HepG2 (cell line): ENCODE measurements at regions not wholly inside any gene's neighbourhood (a gene's known extent, or its start where the extent isn't known, plus 50 kb on each side); places are given as distances from the start of the nearest gene placed in this dataset.
A peak's percentile ranks its signal among the peaks of the same experiment; 100 is the strongest.

Experiments
- ATAC-seq: fragments of 200-7000 bp; cut with Tn5 transposase; 3 replicates; pipeline ENCODE4 v1.9.1; 2020; ENCODE audit warnings: mild to moderate bottlenecking, moderate library complexity
- BruUV-seq: library from RNA; stranded (reverse); fragments of 400-500 nt; replicated peaks from 2 replicates; lab custom pipeline; 2021; lab: Mats Ljungman, UMichigan
- CTCF ChIA-PET: fragments of 300-600 bp; formaldehyde crosslinking; extraction: SDS; loops from one replicate; lab custom pipeline; 2021; ENCODE audit warnings: low total read pairs, inconsistent platforms, low intra/inter-chr PET ratio; lab: Yijun Ruan, JAX
- POLR2A ChIA-PET: fragments of 350-600 bp; sonication (Branson Sonifier 250); formaldehyde crosslinking; loops from one replicate; lab custom pipeline; 2020; ENCODE audit warnings: antibody characterized with exemption, inconsistent platforms; lab: Yijun Ruan, JAX
- DNase-seq: peaks from one replicate; pipeline ENCODE4 v3.0.0-alpha.2; 2015; ENCODE audit warnings: low spot score
- FAIRE-seq: peaks from 3 replicates; lab custom pipeline; 2011; peaks lifted over from hg19 to GRCh38; lab: Jason Lieb, UNC
- H2AFZ ChIP-seq: one replicate; pipeline ENCODE4 v1.6.1; 2011; ENCODE audit warnings: low read length, inconsistent platforms
- H3K27ac ChIP-seq: fragments of 300-600 bp; 3 replicates; pipeline ENCODE4 v1.8.0; 2011; ENCODE audit warnings: mixed run types, mild to moderate bottlenecking, mixed read lengths, low read length, inconsistent platforms; ENCODE audit not compliant: insufficient read depth; ENCODE audit errors: extremely low read length
- H3K27me3 ChIP-seq, 2 experiments: fragments of 200-600 bp in 1 of 2; 2 replicates in 1 of 2; 3 replicates in 1 of 2; pipeline versions ENCODE4 v1.6.0 to v1.8.0; 2011; ENCODE audit warnings: low read length in 2 of 2, mild to moderate bottlenecking in 2 of 2, moderate library complexity in 2 of 2, inconsistent platforms in 1 of 2; ENCODE audit not compliant: insufficient read depth in 2 of 2, control insufficient read depth in 1 of 2
- H3K36me3 ChIP-seq, 2 experiments: fragments of 200-600 bp in 1 of 2; replicated peaks in 1 of 2; 2 replicates in 1 of 2; 3 replicates in 1 of 2; pipeline versions ENCODE4 v1.5.1 to v1.8.0; 2011; ENCODE audit warnings: low read length in 2 of 2, inconsistent platforms in 1 of 2; ENCODE audit not compliant: insufficient read depth in 2 of 2, control insufficient read depth in 1 of 2
- H3K4me1 ChIP-seq: 2 replicates; pipeline ENCODE4 v1.5.1; 2012; ENCODE audit warnings: low read length, inconsistent platforms; ENCODE audit not compliant: insufficient read depth
- H3K4me2 ChIP-seq: 2 replicates; pipeline ENCODE4 v1.6.0; 2011; ENCODE audit warnings: low read depth, low read length, inconsistent platforms
- H3K4me3 ChIP-seq, 3 experiments: fragments of 200-600 bp in 1 of 3; sonication (generic), shearing (Covaris generic) in 1 of 3; replicated peaks in 1 of 3; 2 replicates each; pipeline ENCODE4 v1.5.1; 2011 to 2016; ENCODE audit warnings: low read length in 3 of 3, inconsistent platforms in 2 of 3, low read depth in 2 of 3, mild to moderate bottlenecking in 2 of 3, control low read depth in 1 of 3, mixed read lengths in 1 of 3; ENCODE audit not compliant: insufficient read depth in 1 of 3
- H3K79me2 ChIP-seq: one replicate; pipeline ENCODE4 v1.6.1; 2011; ENCODE audit warnings: low read length, inconsistent platforms; ENCODE audit not compliant: insufficient read depth
- H3K9ac ChIP-seq: 2 replicates; pipeline ENCODE4 v1.6.0; 2011; ENCODE audit warnings: mild to moderate bottlenecking, low read depth, low read length, inconsistent platforms; ENCODE audit not compliant: insufficient read depth
- H3K9me3 ChIP-seq: 2 replicates; pipeline ENCODE4 v1.5.1; 2012; ENCODE audit warnings: mild to moderate bottlenecking, low read length
- H4K20me1 ChIP-seq: 2 replicates; pipeline ENCODE4 v1.6.0; 2011; ENCODE audit warnings: inconsistent platforms, mild to moderate bottlenecking, low read length, moderate library complexity; ENCODE audit not compliant: insufficient read depth
- FIP1L1 ChIP-seq: fragments of 200-400 bp; formaldehyde crosslinking; IDR thresholded peaks from 2 replicates; pipeline ENCODE4 v1.6.1; 2018; ENCODE audit warnings: low read depth, mild to moderate bottlenecking, low read length, moderate library complexity, borderline replicate concordance; ENCODE audit not compliant: insufficient read depth
- FUBP1 ChIP-seq: sonication (generic); formaldehyde crosslinking; IDR thresholded peaks from 2 replicates; pipeline ENCODE4 v1.5.1; 2020; ENCODE audit warnings: missing genetic modification reagents, mild to moderate bottlenecking, borderline replicate concordance
- GMEB1 ChIP-seq: sonication (generic); formaldehyde crosslinking; IDR thresholded peaks from 2 replicates; pipeline ENCODE4 v1.5.1; 2020; ENCODE audit warnings: missing genetic modification reagents, mild to moderate bottlenecking, borderline replicate concordance
- HNRNPK ChIP-seq: fragments of 200-400 bp; formaldehyde crosslinking; IDR thresholded peaks from 2 replicates; pipeline ENCODE4 v1.6.1; 2018; ENCODE audit warnings: low read length, low read depth, moderate library complexity, mild to moderate bottlenecking; ENCODE audit not compliant: poor library complexity, severe bottlenecking
- TMF1 ChIP-seq: sonication (generic); formaldehyde crosslinking; IDR thresholded peaks from 2 replicates; pipeline ENCODE4 v1.8.1; 2022; ENCODE audit warnings: low read depth, missing genetic modification reagents
- ZNF773 ChIP-seq: sonication (generic); formaldehyde crosslinking; IDR thresholded peaks from 2 replicates; pipeline ENCODE4 v1.4.0; 2020; ENCODE audit warnings: missing genetic modification reagents, borderline replicate concordance
- ZNF777 ChIP-seq: sonication (generic); formaldehyde crosslinking; IDR thresholded peaks from 2 replicates; pipeline ENCODE4 v1.4.0; 2020; ENCODE audit warnings: missing genetic modification reagents
- in situ Hi-C: cut with HindIII; loops from 2 replicates; pipeline ENCODE4 v1.10.0; 2017; ENCODE audit warnings: low pct_unique_long_range_greater_than_20kb; ENCODE audit not compliant: extremely low pct_ligation_motif_present
- intact Hi-C: fragments of 100-400 bp; cut with micrococcal nuclease; formaldehyde crosslinking; loops from one replicate; pipeline ENCODE4 v1.10.0; 2022; ENCODE audit not compliant: unreplicated experiment
- TF ChIP-seq, protein P1 (sequence below), 2 experiments: sonication (generic) in 1 of 2; formaldehyde crosslinking in 1 of 2; IDR thresholded peaks; 2 replicates each; pipeline versions ENCODE4 v1.4.0 to v1.6.1; 2016 to 2020; ENCODE audit warnings: borderline replicate concordance in 1 of 2, low read depth in 1 of 2, mild to moderate bottlenecking in 1 of 2, missing genetic modification reagents in 1 of 2
- TF ChIP-seq, protein P2 (sequence below): sonication (generic); formaldehyde crosslinking; IDR thresholded peaks from 2 replicates; pipeline ENCODE4 v1.5.0; 2020; ENCODE audit warnings: mild to moderate bottlenecking, missing genetic modification reagents

DNA sequence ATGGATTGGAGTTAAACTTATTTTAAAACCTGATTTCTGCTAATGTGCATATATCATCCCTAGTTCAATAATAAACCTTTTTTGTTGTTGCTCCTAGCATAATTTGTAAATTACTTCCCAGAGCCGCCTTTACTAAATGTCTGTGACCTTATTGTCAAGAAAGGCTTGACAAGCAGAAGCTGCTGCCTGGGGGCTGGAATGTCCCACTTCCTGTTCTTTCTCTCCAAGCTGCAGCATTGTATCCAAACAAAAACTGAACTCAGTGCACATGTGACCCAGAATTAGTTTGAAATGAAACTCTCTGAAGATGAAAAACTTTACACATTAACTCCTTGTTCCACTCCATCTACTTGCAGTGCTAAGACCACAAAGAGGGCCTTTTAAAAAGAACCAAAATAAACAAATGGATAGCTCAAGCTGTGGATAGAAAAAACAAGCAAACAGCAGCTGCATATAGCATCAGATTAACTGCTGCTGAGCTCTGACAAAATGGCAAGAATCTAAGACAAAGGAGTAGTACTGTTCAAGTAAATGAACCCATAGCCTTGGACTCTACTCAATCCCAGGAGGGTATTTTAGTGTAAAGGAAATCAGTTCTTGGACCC lies 99.8 kb upstream of the NEUROD1 start (continued):
- TF ChIP-seq, protein P1, sequence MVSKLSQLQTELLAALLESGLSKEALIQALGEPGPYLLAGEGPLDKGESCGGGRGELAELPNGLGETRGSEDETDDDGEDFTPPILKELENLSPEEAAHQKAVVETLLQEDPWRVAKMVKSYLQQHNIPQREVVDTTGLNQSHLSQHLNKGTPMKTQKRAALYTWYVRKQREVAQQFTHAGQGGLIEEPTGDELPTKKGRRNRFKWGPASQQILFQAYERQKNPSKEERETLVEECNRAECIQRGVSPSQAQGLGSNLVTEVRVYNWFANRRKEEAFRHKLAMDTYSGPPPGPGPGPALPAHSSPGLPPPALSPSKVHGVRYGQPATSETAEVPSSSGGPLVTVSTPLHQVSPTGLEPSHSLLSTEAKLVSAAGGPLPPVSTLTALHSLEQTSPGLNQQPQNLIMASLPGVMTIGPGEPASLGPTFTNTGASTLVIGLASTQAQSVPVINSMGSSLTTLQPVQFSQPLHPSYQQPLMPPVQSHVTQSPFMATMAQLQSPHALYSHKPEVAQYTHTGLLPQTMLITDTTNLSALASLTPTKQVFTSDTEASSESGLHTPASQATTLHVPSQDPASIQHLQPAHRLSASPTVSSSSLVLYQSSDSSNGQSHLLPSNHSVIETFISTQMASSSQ (IDR thresholded peaks at IDR 0.05; ENCODE audit: low read depth): peak; percentile 32; the same call in 1 of the 2 replicates
- TF ChIP-seq, protein P1 (CRISPR knock-in tag; IDR thresholded peaks at IDR 0.05; ENCODE audit: borderline replicate concordance): no peak
- TF ChIP-seq GMEB1 (CRISPR knock-in tag) (0 out of 2 replicates have a peak, but pooled peaks have one; percentile 21), HNRNPK (no peak), ZNF777 (CRISPR knock-in tag) (no peak), ZNF773 (CRISPR knock-in tag) (no peak), TMF1 (no peak)

DNA sequence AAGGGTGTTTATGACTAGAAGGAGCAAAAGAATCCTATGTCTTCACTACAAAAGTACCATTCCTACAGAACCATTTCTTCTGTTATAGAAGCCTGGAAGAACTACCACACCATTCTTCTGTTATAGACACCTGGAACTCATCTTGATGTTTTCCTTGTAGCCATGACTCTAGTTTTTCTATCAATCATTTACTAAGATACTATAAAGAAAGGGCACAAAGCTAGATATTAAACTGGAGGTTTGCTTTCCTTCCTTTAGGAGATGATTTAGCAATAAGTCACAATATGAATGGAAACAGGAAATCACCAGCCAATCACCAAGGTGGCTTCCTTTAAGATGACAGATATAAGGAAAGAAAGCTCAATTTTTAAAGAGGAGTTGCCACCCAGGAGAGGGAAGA lies 100.3 kb upstream of the NEUROD1 start:
- Histone ChIP-seq H3K9ac (no peak overlapping the region), H2AFZ (no peak overlapping the region)
- BruUV-seq: no TSS peak
- TF ChIP-seq FUBP1 (CRISPR knock-in tag): no peak
- no peak for TF ChIP-seq FIP1L1
- TF ChIP-seq, protein P2, sequence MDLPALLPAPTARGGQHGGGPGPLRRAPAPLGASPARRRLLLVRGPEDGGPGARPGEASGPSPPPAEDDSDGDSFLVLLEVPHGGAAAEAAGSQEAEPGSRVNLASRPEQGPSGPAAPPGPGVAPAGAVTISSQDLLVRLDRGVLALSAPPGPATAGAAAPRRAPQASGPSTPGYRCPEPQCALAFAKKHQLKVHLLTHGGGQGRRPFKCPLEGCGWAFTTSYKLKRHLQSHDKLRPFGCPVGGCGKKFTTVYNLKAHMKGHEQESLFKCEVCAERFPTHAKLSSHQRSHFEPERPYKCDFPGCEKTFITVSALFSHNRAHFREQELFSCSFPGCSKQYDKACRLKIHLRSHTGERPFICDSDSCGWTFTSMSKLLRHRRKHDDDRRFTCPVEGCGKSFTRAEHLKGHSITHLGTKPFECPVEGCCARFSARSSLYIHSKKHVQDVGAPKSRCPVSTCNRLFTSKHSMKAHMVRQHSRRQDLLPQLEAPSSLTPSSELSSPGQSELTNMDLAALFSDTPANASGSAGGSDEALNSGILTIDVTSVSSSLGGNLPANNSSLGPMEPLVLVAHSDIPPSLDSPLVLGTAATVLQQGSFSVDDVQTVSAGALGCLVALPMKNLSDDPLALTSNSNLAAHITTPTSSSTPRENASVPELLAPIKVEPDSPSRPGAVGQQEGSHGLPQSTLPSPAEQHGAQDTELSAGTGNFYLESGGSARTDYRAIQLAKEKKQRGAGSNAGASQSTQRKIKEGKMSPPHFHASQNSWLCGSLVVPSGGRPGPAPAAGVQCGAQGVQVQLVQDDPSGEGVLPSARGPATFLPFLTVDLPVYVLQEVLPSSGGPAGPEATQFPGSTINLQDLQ (CRISPR knock-in tag): no peak

More for the DNA sequence above, 100.3 kb upstream of the NEUROD1 start:
- H3K9me3 ChIP-seq: no peaks in the 10 kb centered on the region
- CTCF ChIA-PET: no interaction called here
- no peak for DNase-seq
- in situ Hi-C loops (no loop called here), intact Hi-C loops (no loop called here)
- H4K20me1 ChIP-seq: no peaks in the 10 kb centered on the region
- no peak overlapping the region for H3K27ac ChIP-seq
- no peaks in the 10 kb centered on the region for H3K79me2 ChIP-seq
- no peak for ATAC-seq
- POLR2A ChIA-PET: interaction anchor here (2.3 kb wide), 1 partner anchor 10 kb away, joined by 7 read pairs; no protein-coding TSS in a partner anchor
- H3K4me2 ChIP-seq: peak overlapping the region; percentile 34
- no peak for FAIRE-seq
- peaks cover 65% of the 10 kb centered on the region for H3K4me1 ChIP-seq
- H3K27me3 ChIP-seq: no peaks in the 10 kb centered on the region
- H3K36me3 ChIP-seq: no peaks in the 10 kb centered on the region
- no peak overlapping the region for H3K4me3 ChIP-seq
